ENCODE measurements at regions not wholly inside any gene's neighbourhood (a gene's known extent, or its start where the extent isn't known, plus 50 kb on each side); places are given as distances from the start of the nearest gene placed in this dataset.
"Not testable (repeated sequence)": the region's sequence is repeated elsewhere in the genome, so short reads cannot be mapped to it uniquely, and the experiment has no call there.

DNA sequence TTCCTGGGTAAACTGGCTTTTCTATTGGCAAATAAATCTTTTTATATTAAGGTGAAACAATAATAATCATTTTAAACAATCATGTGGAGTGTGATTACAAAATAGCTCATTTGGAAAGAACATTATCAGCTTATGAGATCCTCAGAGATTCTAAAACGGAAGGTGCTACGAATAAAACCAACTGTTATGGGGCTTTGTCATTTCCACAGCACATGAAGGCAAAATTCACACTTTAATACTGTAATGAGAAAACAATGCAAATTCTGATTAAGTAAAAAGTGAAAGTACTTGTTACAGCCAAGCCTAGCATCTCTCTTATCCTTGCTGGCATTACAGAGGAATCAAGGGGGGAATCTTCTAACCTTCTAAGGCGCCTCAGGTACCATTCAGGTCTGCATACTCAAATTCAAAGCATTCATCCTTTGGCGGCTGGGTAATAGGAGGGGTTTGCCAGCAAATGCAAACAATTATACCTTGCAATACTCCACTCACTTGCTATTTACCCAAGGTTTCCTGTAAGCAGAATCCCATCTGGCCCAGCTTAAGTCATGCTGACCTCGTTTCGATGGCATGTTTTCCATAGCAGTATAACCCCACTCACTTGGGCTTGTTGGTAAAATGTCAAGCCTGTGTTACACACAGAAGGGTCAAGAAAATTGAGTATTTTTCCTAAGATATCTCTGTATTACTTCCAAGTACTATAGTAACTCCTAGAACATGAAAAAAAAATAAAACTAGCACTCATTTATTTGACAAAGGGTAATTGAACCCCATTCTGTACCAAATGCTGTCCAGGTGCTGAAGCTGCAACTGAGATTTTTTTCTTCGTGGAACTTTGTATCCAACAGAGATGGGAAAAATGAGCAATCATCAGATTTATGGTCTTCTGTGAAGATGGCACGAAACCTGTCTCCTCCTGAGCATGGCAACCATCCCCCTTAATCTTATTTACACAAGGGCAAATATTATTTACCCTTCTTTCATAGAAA lies 183.7 kb upstream of the LMCD1 start:
- no peak for DNase-seq

DNA sequence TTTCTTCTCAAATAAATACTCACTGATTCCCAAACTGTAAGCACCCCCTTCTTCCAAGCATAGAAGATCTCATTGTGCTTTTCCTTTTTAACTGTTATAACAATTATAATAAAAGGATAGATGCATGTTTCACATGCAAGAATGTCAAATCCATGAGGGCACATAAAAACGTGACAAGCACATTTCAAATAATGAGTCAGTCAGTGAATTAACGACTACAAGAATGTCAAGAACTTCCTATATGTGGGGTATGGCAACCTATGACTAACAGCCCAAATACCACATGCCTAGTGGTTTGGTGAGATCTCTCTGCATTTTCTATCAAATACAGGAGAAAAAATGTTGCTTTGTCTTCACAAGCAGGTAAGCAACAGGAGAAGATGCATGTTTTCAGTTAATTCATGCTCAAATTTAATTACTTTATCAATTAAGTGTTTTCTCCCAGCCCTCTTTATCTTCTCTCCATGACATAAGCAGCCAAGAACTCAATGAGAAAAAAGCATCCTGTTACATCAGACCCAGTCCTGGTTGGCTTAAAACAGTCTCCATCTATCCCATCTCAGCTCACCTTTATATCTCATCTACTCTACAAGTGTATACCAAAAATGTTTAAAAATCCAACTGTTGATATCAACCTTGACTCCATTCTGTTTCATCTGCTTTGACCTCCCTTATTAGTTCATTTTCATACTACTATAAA lies 181.5 kb upstream of the LMCD1 start:
- DNase-seq: no peak

GRCh38 chr3:8320711-8321458 lies 180.7 kb upstream of the LMCD1 start:
- DNase-seq: no peak

DNA sequence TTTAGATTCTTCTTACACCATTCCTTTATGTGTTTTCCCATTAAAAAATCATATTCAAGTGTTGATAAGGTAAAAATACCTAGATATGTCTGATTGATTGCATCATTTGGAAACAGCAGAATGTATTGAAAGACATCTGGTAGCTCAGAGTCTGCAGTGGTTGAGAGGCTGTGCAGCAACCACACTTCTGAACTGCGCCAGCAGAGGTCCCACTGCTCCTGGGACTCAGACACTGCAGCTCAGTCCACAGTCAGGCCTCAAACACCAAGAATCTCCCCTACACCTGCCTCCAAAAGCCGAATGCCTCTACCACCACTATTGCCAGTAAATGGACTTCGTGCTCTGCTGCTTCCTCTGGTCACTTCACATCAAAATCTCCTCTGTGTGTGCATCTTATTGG lies 176.9 kb upstream of the LMCD1 start:
- peak; percentile 2 to 55 (median 12) for DNase-seq

- no peak for DNase-seq
These were observed 176.3 kb upstream of the LMCD1 start for GRCh38 chr3:8325306-8325705.

DNA sequence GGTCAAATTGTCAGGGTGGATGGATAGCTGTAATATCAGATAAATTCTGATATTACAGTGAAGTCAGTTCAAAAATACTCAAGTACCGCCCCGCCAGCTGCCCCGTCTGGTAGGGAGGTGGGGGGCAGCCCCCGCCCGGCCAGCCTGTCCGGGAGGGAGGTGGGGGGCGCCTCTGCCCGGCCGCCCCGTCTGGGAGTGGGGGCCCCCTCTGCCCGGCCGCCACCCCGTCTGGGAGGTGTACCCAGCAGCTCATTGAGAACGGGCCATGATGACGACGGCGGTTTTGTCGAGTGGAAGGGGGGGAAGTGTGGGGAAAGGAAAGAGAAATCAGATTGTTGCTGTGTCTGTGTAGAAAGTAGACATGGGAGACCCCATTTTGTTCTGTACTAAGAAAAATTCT lies 175.8 kb upstream of the LMCD1 start:
- not testable (repeated sequence) for DNase-seq

DNA sequence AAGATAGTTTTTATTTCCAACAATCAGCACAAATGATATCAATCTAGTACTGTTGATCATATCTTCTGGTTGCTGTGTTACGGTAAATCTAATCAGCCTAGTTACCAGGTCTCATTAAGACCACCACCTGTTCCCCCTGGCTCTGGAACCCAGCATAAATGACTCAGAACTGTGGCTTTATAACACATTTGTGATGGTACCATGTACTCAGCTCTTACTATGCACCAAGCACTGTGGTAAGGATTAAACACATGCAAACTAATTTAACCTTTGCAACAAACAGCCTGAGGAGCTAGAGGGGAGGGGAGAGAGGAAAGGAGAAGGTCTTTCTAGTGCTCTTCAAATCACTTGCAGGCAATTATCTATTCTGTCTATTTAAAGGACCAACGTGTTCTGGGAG lies 173.9 kb upstream of the LMCD1 start:
- no peak for DNase-seq

GRCh38 chr3:8328967-8329366 lies 172.7 kb upstream of the LMCD1 start:
- DNase-seq: no peak

DNA sequence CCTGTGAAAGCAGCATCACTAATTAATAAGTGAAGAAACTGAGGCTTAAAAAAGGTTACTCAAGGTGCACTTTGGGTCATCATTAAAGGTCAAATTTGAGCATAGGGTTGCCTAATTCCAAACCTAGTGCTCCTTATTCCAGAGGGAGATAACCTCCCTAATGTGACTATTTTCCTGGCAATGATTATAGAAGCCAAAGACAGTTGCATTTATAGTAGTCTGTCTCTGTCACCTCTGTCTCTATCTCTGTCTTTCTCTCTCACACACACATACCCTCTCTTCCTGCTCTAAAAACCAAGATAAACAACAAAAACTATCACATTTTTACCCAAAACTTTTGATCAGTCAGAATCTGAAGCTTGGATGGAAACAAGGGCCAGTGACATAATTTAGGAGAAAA lies 172.0 kb upstream of the LMCD1 start:
- no peak for DNase-seq

DNA sequence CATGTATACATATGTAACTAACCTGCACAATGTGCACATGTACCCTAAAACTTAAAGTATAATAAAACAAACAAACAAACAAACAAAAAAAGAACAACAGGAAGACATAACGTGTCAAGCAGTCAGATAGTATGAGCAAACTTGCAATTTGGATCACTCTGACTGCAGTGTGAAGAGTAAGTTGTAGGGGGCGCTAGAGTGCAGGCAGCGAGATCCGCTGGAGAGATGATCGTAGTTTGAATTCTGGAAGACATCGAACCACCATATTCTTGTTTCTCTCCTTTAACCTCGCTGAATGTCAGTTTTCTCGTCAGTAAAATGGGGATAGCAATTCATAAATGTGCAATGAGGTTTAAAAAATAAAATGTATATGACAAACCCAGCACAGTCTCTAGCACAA lies 165.2 kb upstream of the LMCD1 start:
- DNase-seq: no peak

DNA sequence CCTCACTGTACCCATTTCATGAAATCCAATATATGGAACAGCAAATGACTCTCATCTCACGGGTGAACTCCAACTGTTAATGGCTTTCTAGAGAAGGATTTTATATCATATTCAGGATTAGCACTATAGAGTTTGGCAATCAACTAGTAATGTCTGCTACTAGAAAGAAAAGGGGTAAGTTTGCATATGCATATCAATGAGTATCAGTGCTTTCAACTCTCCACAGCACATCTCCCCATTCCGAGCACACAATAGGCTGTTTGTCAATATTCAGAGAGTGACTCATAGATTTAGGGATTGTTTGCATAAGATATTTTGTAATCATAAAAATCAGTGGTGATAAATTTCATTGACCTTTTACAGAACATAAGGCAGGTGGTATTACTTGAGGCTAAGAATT lies 163.2 kb upstream of the LMCD1 start:
- DNase-seq: no peak

DNA sequence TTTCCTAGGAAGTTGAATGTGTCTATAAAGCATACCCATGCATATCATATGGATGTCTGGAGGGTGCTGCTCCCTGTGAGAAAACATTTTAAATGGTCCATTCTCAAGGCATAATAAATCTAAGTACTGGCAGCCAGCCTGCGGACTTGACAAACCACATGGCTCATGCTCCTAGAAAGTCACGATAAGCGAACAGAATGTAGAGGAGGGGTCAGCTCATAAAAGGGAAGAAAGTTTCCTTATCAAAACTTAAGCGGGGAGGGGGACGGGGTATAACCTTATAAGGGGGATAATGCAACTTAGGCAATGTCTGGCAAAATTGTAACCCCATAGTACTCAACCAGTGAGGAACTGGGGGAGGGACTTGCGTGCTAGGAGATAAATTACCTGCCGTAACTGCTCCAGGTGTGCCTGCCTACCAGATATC lies 159.8 kb upstream of the LMCD1 start:
- DNase-seq: no peak

DNA sequence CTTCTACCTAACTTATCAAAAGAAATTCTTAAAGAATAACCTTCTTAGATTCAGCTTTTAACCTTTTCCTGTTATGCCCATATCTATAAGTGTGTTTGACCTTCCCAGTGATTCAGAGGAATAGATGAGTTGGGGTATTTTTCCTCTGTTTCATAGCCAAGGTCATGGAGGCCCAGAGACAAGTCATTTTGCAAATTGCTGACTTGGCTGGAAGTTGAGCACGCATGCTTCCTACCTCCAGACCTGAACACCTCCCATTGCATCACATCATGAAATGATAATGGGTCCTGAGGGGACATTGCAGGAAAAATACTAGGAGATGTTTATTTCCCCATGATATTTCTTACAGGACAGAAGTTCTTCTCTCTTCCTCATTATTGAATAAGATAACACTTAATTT lies 158.6 kb upstream of the LMCD1 start:
- no peak for DNase-seq

- DNase-seq: no peak
These were observed 156.2 kb upstream of the LMCD1 start for GRCh38 chr3:8345398-8345797.

DNA sequence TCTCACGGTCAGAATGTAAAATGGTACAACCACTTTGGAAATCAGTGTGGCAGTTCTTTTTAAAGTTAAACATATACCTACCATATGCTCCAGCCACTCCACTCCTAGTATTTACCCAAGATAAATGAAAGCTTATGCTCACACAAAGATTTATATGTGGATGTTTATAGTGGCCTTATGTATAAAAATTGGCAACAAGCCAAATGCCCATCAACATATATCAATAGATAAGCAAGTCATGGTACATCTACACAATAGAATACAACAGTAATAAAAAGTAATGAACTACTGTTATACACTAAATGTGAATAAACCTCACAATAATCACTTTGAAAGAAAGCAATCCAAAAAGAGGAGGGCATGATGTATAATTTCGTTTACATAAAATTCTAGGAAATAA lies 153.5 kb upstream of the LMCD1 start:
- no peak for DNase-seq

GRCh38 chr3:8352475-8352874 lies 149.1 kb upstream of the LMCD1 start:
- DNase-seq: no peak

- DNase-seq: no peak
These were observed 148.3 kb upstream of the LMCD1 start for GRCh38 chr3:8353364-8353763.

DNA sequence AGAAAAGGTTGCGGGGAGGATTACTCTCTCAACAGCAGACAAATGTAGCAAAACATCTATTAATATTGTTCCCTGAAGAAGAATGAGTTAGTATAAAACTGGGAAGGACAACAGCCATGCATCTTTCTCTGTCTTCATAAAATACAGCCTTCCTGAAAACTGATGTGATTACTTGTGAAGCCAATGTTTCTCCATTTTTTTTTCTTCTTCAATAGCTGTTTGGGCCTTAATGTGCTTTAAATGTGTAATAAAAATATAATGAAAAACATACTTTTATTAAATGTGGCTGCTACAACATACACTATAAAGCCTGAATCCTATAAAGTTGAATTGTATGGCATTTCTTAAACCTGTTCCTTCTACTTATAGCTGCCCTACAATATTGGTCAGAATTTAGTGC lies 146.3 kb upstream of the LMCD1 start:
- no peak for DNase-seq

DNA sequence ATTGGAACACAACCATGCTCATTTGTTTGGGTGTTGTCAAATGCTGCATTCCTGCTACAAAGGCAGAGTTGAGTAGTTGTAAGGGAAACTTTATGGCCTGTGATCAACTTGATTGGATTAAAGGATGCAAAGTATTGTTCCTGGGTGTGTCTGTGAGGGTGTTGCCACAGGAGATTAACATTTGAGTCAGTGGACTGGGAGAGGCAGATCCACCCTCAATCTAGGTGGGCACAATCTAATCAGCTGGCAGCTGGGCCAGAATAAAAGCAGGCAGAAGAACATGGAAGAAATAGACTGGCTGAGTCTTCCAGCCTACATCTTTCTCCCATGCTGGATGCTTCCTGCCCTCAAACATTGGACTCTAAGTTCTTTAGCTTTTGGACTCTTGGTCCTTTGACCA lies 145.6 kb upstream of the LMCD1 start:
- DNase-seq: not testable (repeated sequence)

GRCh38 chr3:8357859-8358258 lies 143.8 kb upstream of the LMCD1 start:
- DNase-seq: no peak

GRCh38 chr3:8359133-8359532 lies 142.5 kb upstream of the LMCD1 start:
- no peak for DNase-seq

DNA sequence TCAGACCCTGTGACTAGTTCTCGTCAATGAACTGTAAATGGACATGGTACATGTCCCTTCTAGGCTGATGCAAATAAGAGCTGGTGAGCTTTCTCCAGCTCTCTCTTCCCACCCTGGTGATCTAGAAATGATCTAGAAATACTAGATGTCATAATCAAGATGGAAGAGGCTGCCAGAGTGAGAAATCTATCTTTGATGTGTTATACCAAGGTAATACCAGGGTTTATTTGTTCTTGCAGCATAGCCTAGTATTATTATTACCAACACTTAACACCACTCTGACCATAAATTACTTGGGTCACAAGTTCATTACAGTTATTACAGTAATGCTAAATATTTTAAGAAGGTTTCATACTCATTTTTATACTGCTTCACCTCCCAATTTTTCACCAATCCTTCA lies 138.4 kb upstream of the LMCD1 start:
- DNase-seq: no peak

GRCh38 chr3:8365541-8365940 lies 136.1 kb upstream of the LMCD1 start:
- no peak for DNase-seq

Measured in stimulated activated naive CD4-positive, alpha-beta T cell (primary cell).